IMR-90 (cell line): ENCODE measurements at regions not wholly inside any gene's neighbourhood (a gene's known extent, or its start where the extent isn't known, plus 50 kb on each side); places are given as distances from the start of the nearest gene placed in this dataset.

Experiments
- ATAC-seq: fragments of 200-7000 bp; cut with Tn5 transposase; 2 replicates; pipeline ENCODE4 v1.9.1; 2020; ENCODE audit warnings: low read depth, mild to moderate bottlenecking, moderate library complexity
- BruUV-seq: library from RNA; stranded (reverse); fragments of 400-500 nt; replicated peaks from 2 replicates; lab custom pipeline; 2021; lab: Mats Ljungman, UMichigan
- CTCF ChIA-PET: fragments of 300-600 bp; formaldehyde crosslinking; extraction: SDS; loops from one replicate; lab custom pipeline; 2021; ENCODE audit warnings: antibody characterized with exemption; lab: Yijun Ruan, JAX
- POLR2A ChIA-PET: fragments of 300-600 bp; sonication (Branson Sonifier 250); formaldehyde crosslinking; loops from one replicate; lab custom pipeline; 2022; ENCODE audit warnings: antibody characterized with exemption; ENCODE audit not compliant: unreplicated experiment; lab: Charles Lee
- DNase-seq: peaks from one replicate; pipeline ENCODE4 v3.0.0; 2013
- H2AFZ ChIP-seq: replicated peaks from 2 replicates; pipeline ENCODE3; 2013; ENCODE audit warnings: low read length, mild to moderate bottlenecking; ENCODE audit not compliant: poor library complexity
- H2AK5ac ChIP-seq: 2 replicates; pipeline ENCODE4 v1.6.1; 2013; ENCODE audit warnings: low read depth, low read length, inconsistent platforms
- H2AK9ac ChIP-seq: replicated peaks from 2 replicates; pipeline ENCODE3; 2013; ENCODE audit warnings: mild to moderate bottlenecking, low read depth, low read length, moderate library complexity; ENCODE audit not compliant: poor library complexity
- H2BK120ac ChIP-seq: 2 replicates; pipeline ENCODE4 v1.6.1; 2013; ENCODE audit warnings: low read depth, low read length, inconsistent platforms
- H2BK15ac ChIP-seq: 3 replicates; pipeline ENCODE4 v1.6.1; 2013; ENCODE audit warnings: low read depth, low read length, inconsistent platforms
- H2BK20ac ChIP-seq: 2 replicates; pipeline ENCODE4 v1.6.1; 2013; ENCODE audit warnings: low read depth, mild to moderate bottlenecking, inconsistent platforms, low read length, moderate library complexity
- H2BK5ac ChIP-seq: 2 replicates; pipeline ENCODE4 v1.6.1; 2013; ENCODE audit warnings: mild to moderate bottlenecking, low read depth, low read length, inconsistent platforms; ENCODE audit not compliant: poor library complexity, severe bottlenecking
- H3K14ac ChIP-seq: replicated peaks from 2 replicates; pipeline ENCODE4 v1.6.1; 2013; ENCODE audit warnings: low read depth, low read length, inconsistent platforms
- H3K18ac ChIP-seq: 2 replicates; pipeline ENCODE4 v1.6.1; 2013; ENCODE audit warnings: low read depth, low read length, control low read depth
- H3K23ac ChIP-seq: 2 replicates; pipeline ENCODE4 v1.6.1; 2013; ENCODE audit warnings: low read depth, low read length, inconsistent platforms
- H3K27ac ChIP-seq: 2 replicates; pipeline ENCODE4 v1.5.1; 2013; ENCODE audit warnings: mild to moderate bottlenecking, control low read depth, low read length; ENCODE audit not compliant: insufficient read depth
- H3K27me3 ChIP-seq: 2 replicates; pipeline ENCODE4 v1.6.1; 2013; ENCODE audit warnings: low read length; ENCODE audit not compliant: control insufficient read depth, insufficient read depth
- H3K36me3 ChIP-seq: 2 replicates; pipeline ENCODE4 v1.6.1; 2013; ENCODE audit warnings: low read length, mixed read lengths; ENCODE audit not compliant: control insufficient read depth, insufficient read depth
- H3K4ac ChIP-seq: 2 replicates; pipeline ENCODE4 v1.6.1; 2013; ENCODE audit warnings: low read depth, low read length, inconsistent platforms
- H3K4me1 ChIP-seq: 2 replicates; pipeline ENCODE4 v1.6.1; 2013; ENCODE audit warnings: low read length, mixed read lengths; ENCODE audit not compliant: control insufficient read depth, insufficient read depth
- H3K4me2 ChIP-seq: 2 replicates; pipeline ENCODE4 v1.6.1; 2013; ENCODE audit warnings: low read depth, mild to moderate bottlenecking, control low read depth, low read length, moderate library complexity
- H3K4me3 ChIP-seq: 2 replicates; pipeline ENCODE4 v1.5.1; 2013; ENCODE audit warnings: low read depth, mild to moderate bottlenecking, control low read depth, low read length, moderate library complexity; ENCODE audit not compliant: insufficient read depth
- H3K56ac ChIP-seq: 2 replicates; pipeline ENCODE4 v1.6.1; 2013; ENCODE audit warnings: low read length, inconsistent platforms; ENCODE audit not compliant: insufficient read depth; ENCODE audit errors: extremely low read depth
- H3K79me1 ChIP-seq, 2 experiments: 2 replicates each; pipeline ENCODE4 v1.6.1; 2013; ENCODE audit warnings: low read length in 2 of 2, inconsistent platforms in 1 of 2, low read depth in 1 of 2
- H3K9ac ChIP-seq: 2 replicates; pipeline ENCODE4 v1.6.1; 2013; ENCODE audit warnings: low read depth, low read length, control low read depth
- H3K9me1 ChIP-seq: 2 replicates; pipeline ENCODE4 v1.6.1; 2013; ENCODE audit warnings: low read length, inconsistent platforms; ENCODE audit not compliant: insufficient read depth
- H3K9me3 ChIP-seq: 2 replicates; pipeline ENCODE4 v1.6.1; 2013; ENCODE audit warnings: low read length; ENCODE audit not compliant: control insufficient read depth, insufficient read depth
- H4K20me1 ChIP-seq: 2 replicates; pipeline ENCODE4 v1.6.1; 2013; ENCODE audit warnings: low read length, inconsistent platforms; ENCODE audit not compliant: insufficient read depth
- H4K5ac ChIP-seq: 2 replicates; pipeline ENCODE4 v1.6.1; 2013; ENCODE audit warnings: mild to moderate bottlenecking, low read depth, low read length, control low read depth
- H4K8ac ChIP-seq, 2 experiments: 2 replicates each; pipeline ENCODE4 v1.6.1; 2013; ENCODE audit warnings: low read depth in 2 of 2, low read length in 2 of 2, control low read depth in 1 of 2, inconsistent platforms in 1 of 2
- H4K91ac ChIP-seq: 2 replicates; pipeline ENCODE4 v1.6.1; 2013; ENCODE audit warnings: low read depth, low read length, inconsistent platforms; ENCODE audit not compliant: insufficient read depth
- BHLHE40 ChIP-seq: fragments of 150-350 bp; IDR thresholded peaks from 2 replicates; pipeline ENCODE4 v1.6.1; 2016; ENCODE audit warnings: mild to moderate bottlenecking, low read depth, low read length
- CHD1 ChIP-seq: IDR thresholded peaks from 2 replicates; pipeline ENCODE4 v1.6.1; 2012; ENCODE audit warnings: low read depth, low read length, improper control_type of control experiment
- ELK1 ChIP-seq: fragments of 150-350 bp; IDR thresholded peaks from 2 replicates; pipeline ENCODE4 v1.6.1; 2016; ENCODE audit warnings: low read depth, mild to moderate bottlenecking, low read length, moderate library complexity, borderline replicate concordance
- FOS ChIP-seq: fragments of 150-350 bp; IDR thresholded peaks from 2 replicates; pipeline ENCODE4 v1.6.1; 2016; ENCODE audit warnings: low read depth, low read length
- MAFK ChIP-seq: IDR thresholded peaks from 2 replicates; pipeline ENCODE4 v1.6.1; 2012; ENCODE audit warnings: low read depth, low read length, improper control_type of control experiment
- MXI1 ChIP-seq: IDR thresholded peaks from 2 replicates; pipeline ENCODE4 v1.6.1; 2012; ENCODE audit warnings: low read depth, mild to moderate bottlenecking, low read length, moderate library complexity, borderline replicate concordance
- NFE2L2 ChIP-seq: fragments of 150-350 bp; IDR thresholded peaks from 2 replicates; pipeline ENCODE4 v1.6.1; 2016; ENCODE audit warnings: low read depth, mild to moderate bottlenecking, low read length
- POLR2A ChIP-seq: IDR thresholded peaks from 2 replicates; pipeline ENCODE4 v1.6.1; 2012; ENCODE audit warnings: mild to moderate bottlenecking, low read depth, low read length
- RCOR1 ChIP-seq: IDR thresholded peaks from 2 replicates; pipeline ENCODE4 v1.6.1; 2012; ENCODE audit warnings: mild to moderate bottlenecking, low read length, improper control_type of control experiment; ENCODE audit not compliant: insufficient replicate concordance
- RFX5 ChIP-seq: IDR thresholded peaks from 2 replicates; pipeline ENCODE4 v1.8.0; 2012; ENCODE audit warnings: low read depth, mild to moderate bottlenecking, low read length, moderate library complexity
- SMC3 ChIP-seq: fragments of 150-350 bp; IDR thresholded peaks from 2 replicates; pipeline ENCODE4 v1.6.1; 2016; ENCODE audit warnings: low read depth, mild to moderate bottlenecking, antibody characterized with exemption, low read length, moderate library complexity
- USF2 ChIP-seq: fragments of 150-350 bp; IDR thresholded peaks from 2 replicates; pipeline ENCODE4 v1.6.1; 2017; ENCODE audit warnings: mild to moderate bottlenecking, antibody characterized with exemption, low read length, low read depth
- dilution Hi-C: fragments of 300-500 bp; cut with HindIII; formaldehyde crosslinking; loops from one replicate; pipeline ENCODE4 v1.14.3; 2018; ENCODE audit warnings: low sequenced_read_pairs; ENCODE audit not compliant: unreplicated experiment
- in situ Hi-C: fragments of 300-500 bp; cut with MboI; formaldehyde crosslinking; loops from 3 replicates; pipeline ENCODE4 v1.14.3; 2019; ENCODE audit warnings: low sequenced_read_pairs, inconsistent platforms, mixed read lengths
- intact Hi-C: fragments of 100-400 bp; cut with micrococcal nuclease; formaldehyde crosslinking; loops from 2 replicates; pipeline ENCODE4 v1.10.0; 2022

GRCh38 chr3:176523114-176523513 lies 674.2 kb downstream of the TBL1XR1 start:
- no peak overlapping the region for H3K23ac ChIP-seq
- intact Hi-C loops, result no loop called here
- ATAC-seq, result no peak
- dilution Hi-C loops, result no loop called here
- no peak for DNase-seq
- no peaks in the 10 kb centered on the region for H3K36me3 ChIP-seq
- H4K8ac ChIP-seq, result no peak overlapping the region
- CTCF ChIA-PET, result no interaction called here
- no peak overlapping the region for H3K14ac ChIP-seq
- H3K4me3 ChIP-seq, result no peak overlapping the region
- H3K27ac ChIP-seq, result no peak overlapping the region
- H4K91ac ChIP-seq, result no peak overlapping the region
- no peak overlapping the region for H2BK15ac ChIP-seq
- H3K79me1 ChIP-seq, result no peaks in the 10 kb centered on the region
- no peaks in the 10 kb centered on the region for H3K9me1 ChIP-seq
- no peaks in the 10 kb centered on the region for H4K20me1 ChIP-seq
- no peak overlapping the region for H2BK120ac ChIP-seq
- H2BK20ac ChIP-seq, result no peak overlapping the region
- H2AK9ac ChIP-seq, result no peak overlapping the region
- no peak overlapping the region for H2BK5ac ChIP-seq
- H4K5ac ChIP-seq, result no peak overlapping the region
- H3K9ac ChIP-seq, result no peak overlapping the region
- H3K56ac ChIP-seq, result no peak overlapping the region
- no peak overlapping the region for H3K18ac ChIP-seq
- in situ Hi-C loops, result no loop called here
- no peak overlapping the region for H3K4me2 ChIP-seq
- POLR2A ChIA-PET, result no interaction called here
- H3K4ac ChIP-seq, result no peak overlapping the region
- TF ChIP-seq RFX5 (no peak), FOS (no peak), RCOR1 (no peak), POLR2A (no peak), NFE2L2 (no peak), ELK1 (no peak), MAFK (no peak), SMC3 (no peak), USF2 (no peak), BHLHE40 (no peak), CHD1 (no peak), MXI1 (no peak)
- no peak overlapping the region for H2AK5ac ChIP-seq
- H2AFZ ChIP-seq, result no peak overlapping the region
- no peaks in the 10 kb centered on the region for H3K27me3 ChIP-seq
- no peaks in the 10 kb centered on the region for H3K9me3 ChIP-seq
- H3K4me1 ChIP-seq, result no peaks in the 10 kb centered on the region
- BruUV-seq, result no TSS peak
